Keratinocyte (primary cell): ENCODE measurements at regions not wholly inside any gene's neighbourhood (a gene's known extent, or its start where the extent isn't known, plus 50 kb on each side); places are given as distances from the start of the nearest gene placed in this dataset.
"Not testable (repeated sequence)": the region's sequence is repeated elsewhere in the genome, so short reads cannot be mapped to it uniquely, and the experiment has no call there.

Source experiments
- DNase-seq: peaks from one replicate; pipeline ENCODE4 v3.0.0-alpha.2; 2011; ENCODE audit warnings: low read depth, missing footprints, low spot score
- FAIRE-seq: peaks from 2 replicates; lab custom pipeline; 2011; peaks lifted over from hg19 to GRCh38; lab: Jason Lieb, UNC
- H2AFZ ChIP-seq: 2 replicates; pipeline ENCODE4 v1.6.0; 2012; ENCODE audit warnings: low read length, control low read depth, inconsistent platforms; ENCODE audit not compliant: control insufficient read depth
- H3K27ac ChIP-seq: 2 replicates; pipeline ENCODE4 v1.5.1; 2011; ENCODE audit warnings: low read length; ENCODE audit not compliant: control insufficient read depth, insufficient read depth
- H3K27me3 ChIP-seq: 3 replicates; pipeline ENCODE4 v1.6.0; 2011; ENCODE audit warnings: low read length; ENCODE audit not compliant: control insufficient read depth, insufficient read depth; ENCODE audit errors: extremely low read depth
- H3K36me3 ChIP-seq, 2 experiments: 2 replicates in 1 of 2; 3 replicates in 1 of 2; pipeline ENCODE4 v1.5.1; 2011; ENCODE audit warnings: low read length in 2 of 2, mild to moderate bottlenecking in 1 of 2; ENCODE audit not compliant: control insufficient read depth in 2 of 2, insufficient read depth in 2 of 2; ENCODE audit errors: extremely low read depth in 1 of 2
- H3K4me1 ChIP-seq: 3 replicates; pipeline ENCODE4 v1.5.1; 2011; ENCODE audit warnings: low read length; ENCODE audit not compliant: control insufficient read depth, insufficient read depth; ENCODE audit errors: extremely low read depth
- H3K4me2 ChIP-seq: 3 replicates; pipeline ENCODE4 v1.6.0; 2011; ENCODE audit warnings: low read depth, low read length; ENCODE audit not compliant: control insufficient read depth, insufficient read depth; ENCODE audit errors: extremely low read depth
- H3K4me3 ChIP-seq, 3 experiments: fragments of 200-600 bp in 1 of 3; sonication (generic) in 1 of 3; 2 replicates in 2 of 3; 3 replicates in 1 of 3; pipeline ENCODE4 v1.5.1; 2011 to 2016; ENCODE audit warnings: low read length in 3 of 3, mild to moderate bottlenecking in 3 of 3, control low read depth in 2 of 3, inconsistent platforms in 1 of 3, low read depth in 1 of 3, mixed read lengths in 1 of 3, mixed run types in 1 of 3, moderate library complexity in 1 of 3; ENCODE audit not compliant: control insufficient read depth in 2 of 3, insufficient read depth in 2 of 3; ENCODE audit errors: extremely low read depth in 1 of 3
- H3K79me2 ChIP-seq: 2 replicates; pipeline ENCODE4 v1.6.0; 2012; ENCODE audit warnings: low read length; ENCODE audit not compliant: control insufficient read depth, insufficient read depth
- H3K9ac ChIP-seq: 3 replicates; pipeline ENCODE4 v1.6.0; 2011; ENCODE audit warnings: low read length; ENCODE audit not compliant: control insufficient read depth, insufficient read depth; ENCODE audit errors: extremely low read depth
- H3K9me1 ChIP-seq: 3 replicates; pipeline ENCODE4 v1.6.0; 2011; ENCODE audit warnings: low read length; ENCODE audit not compliant: control insufficient read depth, insufficient read depth; ENCODE audit errors: extremely low read depth
- H3K9me3 ChIP-seq: 2 replicates; pipeline ENCODE4 v1.5.1; 2012; ENCODE audit warnings: low read depth, low read length; ENCODE audit not compliant: control insufficient read depth
- H4K20me1 ChIP-seq: 3 replicates; pipeline ENCODE4 v1.6.0; 2011; ENCODE audit warnings: low read length; ENCODE audit not compliant: control insufficient read depth, insufficient read depth; ENCODE audit errors: extremely low read depth
- EZH2 ChIP-seq: IDR thresholded peaks from one replicate; pipeline ENCODE4 v1.6.1; 2012; ENCODE audit warnings: inconsistent platforms, mild to moderate bottlenecking, low read length, moderate library complexity
- dilution Hi-C: fragments of 300-500 bp; cut with MboI; formaldehyde crosslinking; loops from one replicate; pipeline ENCODE4 v1.7.0; 2020; ENCODE audit warnings: low sequenced_read_pairs; ENCODE audit not compliant: extremely low pct_ligation_motif_present
- TF ChIP-seq, protein P1 (sequence below), 3 experiments: IDR thresholded peaks in 1 of 3; conservative IDR thresholded peaks in 1 of 3; optimal IDR thresholded peaks in 1 of 3; 2 replicates in 2 of 3; 3 replicates in 1 of 3; pipeline versions ENCODE3 to v1.5.1; 2011; ENCODE audit warnings: low read length in 3 of 3, mild to moderate bottlenecking in 3 of 3, moderate library complexity in 2 of 3, control low read depth in 1 of 3, inconsistent platforms in 1 of 3; ENCODE audit not compliant: insufficient read depth in 2 of 3; ENCODE audit errors: extremely low read depth in 1 of 3

DNA sequence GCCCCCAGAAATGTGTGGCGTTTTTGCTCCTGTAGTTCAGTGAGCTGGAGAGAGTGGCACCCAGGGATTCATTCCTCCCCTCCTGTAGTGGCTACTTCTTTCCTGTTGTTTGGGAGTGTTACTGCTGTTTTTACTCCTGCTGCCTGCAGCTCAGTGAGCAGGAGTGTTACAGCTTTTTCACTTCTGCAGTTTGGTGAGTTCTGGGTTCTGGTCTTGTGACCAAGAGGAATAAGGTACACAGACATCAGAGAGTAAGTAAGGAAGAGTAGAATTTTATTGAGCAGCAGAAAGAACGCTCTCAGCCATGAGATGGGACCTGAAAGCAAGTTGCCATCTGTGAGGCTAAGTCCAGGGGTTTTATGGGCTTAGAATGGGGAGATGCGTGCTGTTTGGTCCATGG lies 966.3 kb upstream of the CITED2 start:
- peaks cover 11% of the 10 kb centered on the region for H3K4me1 ChIP-seq
- no peak overlapping the region for H3K4me3 ChIP-seq
- H3K9me3 ChIP-seq: no peaks in the 10 kb centered on the region
- no peak overlapping the region for H3K9ac ChIP-seq
- H3K27me3 ChIP-seq: no peaks in the 10 kb centered on the region
- H3K9me1 ChIP-seq: no peaks in the 10 kb centered on the region
- H3K79me2 ChIP-seq: no peaks in the 10 kb centered on the region
- no peak for FAIRE-seq
- no peak overlapping the region for H3K4me2 ChIP-seq
- H3K36me3 ChIP-seq: no peaks in the 10 kb centered on the region
- no peak for TF ChIP-seq EZH2
- TF ChIP-seq, protein P1, sequence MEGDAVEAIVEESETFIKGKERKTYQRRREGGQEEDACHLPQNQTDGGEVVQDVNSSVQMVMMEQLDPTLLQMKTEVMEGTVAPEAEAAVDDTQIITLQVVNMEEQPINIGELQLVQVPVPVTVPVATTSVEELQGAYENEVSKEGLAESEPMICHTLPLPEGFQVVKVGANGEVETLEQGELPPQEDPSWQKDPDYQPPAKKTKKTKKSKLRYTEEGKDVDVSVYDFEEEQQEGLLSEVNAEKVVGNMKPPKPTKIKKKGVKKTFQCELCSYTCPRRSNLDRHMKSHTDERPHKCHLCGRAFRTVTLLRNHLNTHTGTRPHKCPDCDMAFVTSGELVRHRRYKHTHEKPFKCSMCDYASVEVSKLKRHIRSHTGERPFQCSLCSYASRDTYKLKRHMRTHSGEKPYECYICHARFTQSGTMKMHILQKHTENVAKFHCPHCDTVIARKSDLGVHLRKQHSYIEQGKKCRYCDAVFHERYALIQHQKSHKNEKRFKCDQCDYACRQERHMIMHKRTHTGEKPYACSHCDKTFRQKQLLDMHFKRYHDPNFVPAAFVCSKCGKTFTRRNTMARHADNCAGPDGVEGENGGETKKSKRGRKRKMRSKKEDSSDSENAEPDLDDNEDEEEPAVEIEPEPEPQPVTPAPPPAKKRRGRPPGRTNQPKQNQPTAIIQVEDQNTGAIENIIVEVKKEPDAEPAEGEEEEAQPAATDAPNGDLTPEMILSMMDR (optimal IDR thresholded peaks at IDR 0.05 in 1 of 3, IDR thresholded peaks at IDR 0.05 in 1 of 3, conservative IDR thresholded peaks at IDR 0.05 in 1 of 3; ENCODE audit: extremely low read depth in 1 of 3, insufficient read depth in 2 of 3, low read length in 3 of 3): no peak
- H2AFZ ChIP-seq: no peak overlapping the region
- H3K27ac ChIP-seq: no peak overlapping the region
- DNase-seq: no peak
- dilution Hi-C loops: no loop called here
- no peaks in the 10 kb centered on the region for H4K20me1 ChIP-seq

GRCh38 chr6:140339084-140339483 lies 964.6 kb upstream of the CITED2 start:
- H3K36me3 ChIP-seq, H2AFZ ChIP-seq, H3K27ac ChIP-seq, H3K27me3 ChIP-seq, H3K79me2 ChIP-seq, H4K20me1 ChIP-seq, H3K9me1 ChIP-seq, FAIRE-seq, DNase-seq, H3K4me2 ChIP-seq, H3K9me3 ChIP-seq, H3K4me3 ChIP-seq, dilution Hi-C loops, H3K4me1 ChIP-seq, H3K9ac ChIP-seq: not testable (repeated sequence)

- Histone ChIP-seq H3K27me3 (no peaks in the 10 kb centered on the region), H3K4me3 (no peak overlapping the region), H3K9ac (no peak overlapping the region), H3K9me3 (no peaks in the 10 kb centered on the region), H3K36me3 (no peaks in the 10 kb centered on the region), H4K20me1 (no peaks in the 10 kb centered on the region), H3K79me2 (no peaks in the 10 kb centered on the region), H2AFZ (no peak overlapping the region), H3K4me1 (no peaks in the 10 kb centered on the region), H3K4me2 (no peak overlapping the region), H3K27ac (no peak overlapping the region), H3K9me1 (no peaks in the 10 kb centered on the region)
- FAIRE-seq: no peak
- no peak for DNase-seq
- TF ChIP-seq EZH2: no peak
- TF ChIP-seq, protein P1 (optimal IDR thresholded peaks at IDR 0.05 in 1 of 3, IDR thresholded peaks at IDR 0.05 in 1 of 3, conservative IDR thresholded peaks at IDR 0.05 in 1 of 3; ENCODE audit: extremely low read depth in 1 of 3, insufficient read depth in 2 of 3, low read length in 3 of 3): no peak
- dilution Hi-C loops: no loop called here
These were observed 947.4 kb upstream of the CITED2 start for GRCh38 chr6:140321891-140322290.
